DMS79 treated with DMSO at 0.1 percent for 48 hours (cell line): ENCODE measurements at regions not wholly inside any gene's neighbourhood (a gene's known extent, or its start where the extent isn't known, plus 50 kb on each side); places are given as distances from the start of the nearest gene placed in this dataset.
"Not testable (repeated sequence)": the region's sequence is repeated elsewhere in the genome, so short reads cannot be mapped to it uniquely, and the experiment has no call there.

ENCODE experiments used
- DNase-seq: peaks from one replicate; lab custom pipeline; 2025; lab: John Stamatoyannopoulos, UW

DNA sequence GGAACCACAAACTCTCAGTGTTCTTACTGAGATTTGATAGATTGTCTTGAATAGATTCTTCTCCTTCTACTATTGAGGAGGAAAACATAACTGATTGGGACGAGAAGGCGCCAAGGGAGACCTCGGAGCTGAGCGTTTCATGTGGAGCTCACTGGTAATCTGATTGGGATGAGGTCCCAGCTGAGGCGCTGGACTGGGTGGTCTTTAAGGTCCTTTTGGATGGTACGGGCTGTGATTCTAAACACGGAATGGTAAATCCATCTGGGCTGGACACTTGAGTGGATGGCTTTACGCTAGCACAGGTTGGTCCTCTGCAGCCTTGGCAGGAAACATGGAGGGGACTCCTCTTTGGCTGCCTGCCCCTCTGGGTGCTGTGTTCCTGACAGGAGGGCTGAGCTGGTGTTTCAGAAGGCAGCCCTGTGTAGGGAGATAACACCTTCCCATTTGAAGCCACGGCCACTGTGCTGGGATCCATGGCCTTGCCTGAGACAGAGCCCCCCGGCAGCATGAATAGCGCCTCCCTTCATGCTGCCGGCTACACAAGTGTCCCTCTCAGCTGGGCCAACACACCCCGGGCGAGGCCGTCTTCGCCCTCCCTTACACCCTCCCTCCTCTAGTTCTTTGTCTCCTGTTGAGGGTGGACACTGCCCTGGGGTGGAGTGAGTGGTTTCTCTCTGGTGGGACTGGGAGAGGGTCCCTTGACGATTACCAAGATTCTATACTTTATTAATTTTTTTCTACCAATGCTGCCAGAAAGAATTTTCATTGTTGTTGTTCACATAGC is 203.2 kb upstream of the SHH start:
- DNase-seq, result no peak

GRCh38 chr7:156014808-156015207 is 202.5 kb upstream of the SHH start:
- no peak for DNase-seq

GRCh38 chr7:156014201-156014600 is 201.9 kb upstream of the SHH start:
- DNase-seq, result no peak

- no peak for DNase-seq
Observed at GRCh38 chr7:156012412-156012811, 200.1 kb upstream of the SHH start.

DNA sequence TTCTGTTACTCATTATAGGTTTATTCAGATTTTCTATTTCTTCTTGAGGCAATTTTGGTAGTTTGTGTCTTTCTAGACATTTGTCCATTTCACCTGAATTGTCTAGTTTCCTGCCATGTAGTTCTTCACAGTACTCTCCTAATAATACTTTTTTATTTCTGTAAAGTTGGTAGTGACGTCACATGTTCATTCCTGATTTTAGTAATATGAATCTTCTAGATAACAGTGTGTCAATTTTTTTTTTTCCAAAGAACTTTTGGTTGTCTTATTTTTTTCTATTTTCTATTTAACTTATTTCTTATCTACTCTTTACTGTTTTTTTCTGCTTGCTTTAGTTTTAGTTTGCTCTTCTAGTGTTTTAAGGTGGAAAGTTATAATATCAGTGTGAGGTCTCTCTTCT is 197.3 kb upstream of the SHH start:
- DNase-seq, result no peak

DNA sequence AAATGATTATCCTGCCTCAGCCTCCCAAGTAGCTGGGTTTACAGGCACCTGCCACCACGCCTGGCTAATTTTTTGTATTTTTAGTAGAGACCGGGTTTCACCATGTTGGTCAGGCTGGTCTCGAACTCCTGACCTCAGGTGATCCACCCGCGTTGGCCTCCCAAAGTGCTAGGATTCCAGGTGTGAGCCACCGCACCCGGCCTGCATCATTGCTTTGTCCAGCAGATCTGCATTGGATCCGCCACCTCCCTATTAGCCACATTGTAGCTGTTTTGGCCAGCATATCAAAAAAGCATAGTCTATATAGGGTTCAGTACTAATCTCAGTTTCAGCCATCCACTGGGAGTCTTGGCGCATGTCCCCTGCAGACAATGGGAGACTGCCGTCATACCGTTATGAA is 194.6 kb upstream of the SHH start:
- not testable (repeated sequence) for DNase-seq

- no peak for DNase-seq
Observed at GRCh38 chr7:156006024-156006423, 193.8 kb upstream of the SHH start.

GRCh38 chr7:156005202-156005691 is 193.0 kb upstream of the SHH start:
- no peak for DNase-seq

GRCh38 chr7:156004265-156005201 is 192.3 kb upstream of the SHH start:
- DNase-seq, result no peak

GRCh38 chr7:156003220-156004162 is 191.2 kb upstream of the SHH start:
- no peak for DNase-seq

- no peak for DNase-seq
Observed at GRCh38 chr7:156002362-156003066, 190.3 kb upstream of the SHH start.

DNA sequence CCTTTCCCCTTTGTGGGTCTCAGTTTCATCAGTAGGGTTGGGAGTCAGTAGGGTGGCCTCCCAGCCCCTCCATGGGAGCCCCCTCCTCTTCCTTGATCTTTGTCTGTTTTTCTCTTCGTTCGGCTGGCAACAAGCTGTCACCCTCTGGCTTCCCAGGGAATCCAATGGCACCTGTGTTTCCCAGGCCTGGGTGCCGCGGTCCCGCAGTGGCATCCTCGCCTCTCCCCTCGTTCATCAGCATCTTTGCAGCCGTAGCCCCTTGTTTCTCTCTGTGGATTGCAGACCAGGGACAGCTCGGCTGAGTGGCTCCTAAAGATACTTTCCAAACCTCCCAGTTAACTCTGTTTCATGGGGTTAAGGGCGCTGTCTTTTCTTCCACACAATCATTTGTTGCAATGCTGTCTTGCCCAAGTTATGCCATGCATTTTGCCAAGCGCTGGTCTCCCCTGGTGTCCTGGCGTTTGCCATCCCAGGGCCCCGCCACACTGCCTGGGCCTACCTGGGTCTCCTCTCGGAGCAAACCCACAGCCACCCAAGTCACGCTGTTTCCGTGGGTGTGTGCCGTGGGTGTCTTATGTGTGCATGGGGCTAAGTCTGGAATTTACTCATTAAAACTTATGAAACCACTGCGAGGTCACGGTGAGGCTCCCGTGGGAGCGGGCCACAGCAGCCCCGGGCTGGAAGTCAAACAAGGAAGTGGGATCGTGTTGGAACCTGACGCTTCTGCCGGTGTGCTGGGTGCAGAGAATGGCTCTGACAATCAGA is 189.4 kb upstream of the SHH start:
- no peak for DNase-seq

DNA sequence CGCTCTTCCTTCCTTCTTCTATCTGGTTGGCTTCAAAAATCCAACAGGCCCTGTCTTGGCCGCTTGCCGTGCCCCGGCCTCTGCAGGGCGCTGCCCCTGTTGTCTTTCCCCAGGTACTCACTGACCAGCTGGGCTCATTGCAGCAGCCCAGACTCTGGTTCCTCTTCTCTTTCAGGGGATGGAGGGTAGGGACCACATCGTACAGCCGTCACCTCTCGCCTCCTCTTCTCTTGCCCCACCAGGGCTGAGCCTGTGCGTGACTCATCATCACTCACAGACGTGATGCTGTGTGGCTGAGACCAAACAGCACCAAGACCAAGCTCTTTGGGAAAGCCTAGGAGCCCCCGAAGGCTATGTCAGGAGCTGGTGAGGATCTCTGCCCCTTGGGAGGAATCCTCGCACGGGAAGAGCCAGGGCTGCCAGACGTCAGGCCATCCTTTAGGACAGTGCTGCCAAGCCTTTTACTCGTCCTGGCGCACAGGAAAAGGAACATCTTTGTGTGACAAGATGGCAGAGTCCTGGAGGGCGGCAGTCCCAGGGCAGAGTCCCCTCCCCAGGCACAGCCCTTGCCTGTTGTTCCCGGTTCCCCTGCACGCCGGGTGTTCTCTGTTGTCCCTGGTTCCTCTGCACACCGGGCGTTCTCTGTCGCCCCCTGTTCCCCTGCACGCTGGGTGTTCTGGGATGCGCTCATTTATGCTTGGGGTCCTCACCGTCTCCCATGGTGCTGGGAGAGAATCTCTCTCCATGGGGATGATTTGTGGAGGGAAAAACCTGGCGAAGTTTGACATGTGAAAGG is 188.5 kb upstream of the SHH start:
- no peak for DNase-seq

GRCh38 chr7:155999631-156000489 is 187.6 kb upstream of the SHH start:
- DNase-seq, result no peak

DNA sequence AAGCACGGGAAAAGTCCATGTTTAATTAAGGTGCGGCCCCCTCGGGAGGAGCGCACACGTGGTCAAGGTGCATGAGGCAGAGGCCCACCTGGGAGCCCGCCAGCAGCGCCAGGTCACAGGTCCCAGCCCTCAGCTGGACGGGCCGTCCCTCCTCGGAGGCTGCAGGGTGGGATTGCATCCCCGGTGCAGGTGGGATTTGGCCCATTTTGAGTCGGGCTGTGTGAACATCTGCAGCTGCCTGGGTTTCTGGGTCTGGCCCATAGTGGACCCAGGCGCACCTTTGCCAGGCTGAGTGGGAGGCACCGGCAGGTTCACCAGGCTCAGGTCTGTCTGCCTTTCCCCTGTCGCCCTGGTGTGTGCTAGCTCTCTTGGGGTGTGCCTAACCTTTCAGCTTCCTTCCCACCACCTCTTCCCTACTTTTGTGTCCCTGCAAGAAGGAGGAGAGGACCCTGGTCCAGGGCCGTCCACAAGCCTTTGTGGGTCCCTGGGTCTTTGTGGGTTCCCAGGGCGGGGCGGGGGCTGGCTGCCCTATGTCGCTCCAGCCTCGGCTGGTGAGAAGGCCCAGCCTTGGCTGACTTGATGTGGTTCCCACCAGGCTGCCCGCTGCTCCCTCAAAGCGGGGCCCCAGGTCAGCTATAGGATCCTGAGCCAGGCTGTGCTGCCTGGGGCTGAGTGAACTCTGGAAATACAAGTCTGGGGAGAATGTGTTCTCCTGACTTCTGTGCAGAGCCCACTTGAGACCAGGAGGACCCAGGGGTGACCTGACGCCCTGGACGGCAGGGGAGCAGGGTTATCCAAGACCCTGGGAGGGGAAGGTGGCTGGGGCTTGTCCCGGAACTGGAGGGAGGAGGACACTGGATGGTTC is 186.7 kb upstream of the SHH start:
- DNase-seq, result no peak

- DNase-seq, result no peak
Observed at GRCh38 chr7:155998328-155998691, 186.0 kb upstream of the SHH start.

GRCh38 chr7:155997431-155998327 is 185.4 kb upstream of the SHH start:
- DNase-seq, result no peak
